ENCODE measurements at regions not wholly inside any gene's neighbourhood (a gene's known extent, or its start where the extent isn't known, plus 50 kb on each side); places are given as distances from the start of the nearest gene placed in this dataset.

- H3K36me3 ChIP-seq = no peaks in the 10 kb centered on the region
Measured at GRCh38 chr17:72560303-72561247, 439.8 kb downstream of the SOX9 start.

DNA sequence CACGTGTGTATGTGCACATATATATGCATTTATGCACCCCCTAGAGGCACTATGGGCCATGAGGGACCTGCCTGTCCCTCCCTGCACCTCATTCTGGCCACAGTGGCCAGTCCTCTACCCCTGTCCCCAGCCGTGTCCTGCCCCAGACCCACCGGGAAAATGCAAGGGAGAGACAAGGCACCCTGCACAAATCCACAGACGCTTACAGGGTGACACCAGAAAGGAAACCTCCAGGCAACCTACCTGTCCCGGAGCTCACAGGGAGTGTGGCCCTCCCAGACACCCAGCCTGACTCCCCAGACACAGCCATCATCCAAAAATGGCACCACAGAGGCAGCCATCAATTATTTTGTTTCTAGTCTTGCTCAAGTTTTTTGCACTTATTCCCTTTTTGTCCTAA is 440.4 kb downstream of the SOX9 start:
- Histone ChIP-seq H3K27me3 (no peaks in the 10 kb centered on the region), H3K4me1 (no peaks in the 10 kb centered on the region), H3K9me3 (no peaks in the 10 kb centered on the region), H3K36me3 (no peaks in the 10 kb centered on the region), H3K4me3 (ENCODE audit: low read depth, low read length) (no peak overlapping the region)
- no peak for TF ChIP-seq CTCF (IDR thresholded peaks at IDR 0.05; ENCODE audit: low read depth, low read length)
- no peak for DNase-seq

More at GRCh38 chr17:72560303-72561247, 439.8 kb downstream of the SOX9 start:
- no peaks in the 10 kb centered on the region for H3K9me3 ChIP-seq
- DNase-seq = peak; percentile 57
- H3K4me1 ChIP-seq = no peaks in the 10 kb centered on the region
- TF ChIP-seq CTCF (IDR thresholded peaks at IDR 0.05; ENCODE audit: low read depth, low read length) = peak; percentile 89
- H3K27me3 ChIP-seq = no peaks in the 10 kb centered on the region
- no peak overlapping the region for H3K4me3 ChIP-seq (ENCODE audit: low read depth, low read length)

GRCh38 chr17:72561680-72562079 is 440.9 kb downstream of the SOX9 start:
- no peak for TF ChIP-seq CTCF (IDR thresholded peaks at IDR 0.05; ENCODE audit: low read depth, low read length)
- Histone ChIP-seq H3K9me3 (no peaks in the 10 kb centered on the region), H3K4me1 (peaks cover 2% of the 10 kb centered on the region), H3K4me3 (ENCODE audit: low read depth, low read length) (no peak overlapping the region), H3K27me3 (no peaks in the 10 kb centered on the region), H3K36me3 (no peaks in the 10 kb centered on the region)
- no peak for DNase-seq

DNA sequence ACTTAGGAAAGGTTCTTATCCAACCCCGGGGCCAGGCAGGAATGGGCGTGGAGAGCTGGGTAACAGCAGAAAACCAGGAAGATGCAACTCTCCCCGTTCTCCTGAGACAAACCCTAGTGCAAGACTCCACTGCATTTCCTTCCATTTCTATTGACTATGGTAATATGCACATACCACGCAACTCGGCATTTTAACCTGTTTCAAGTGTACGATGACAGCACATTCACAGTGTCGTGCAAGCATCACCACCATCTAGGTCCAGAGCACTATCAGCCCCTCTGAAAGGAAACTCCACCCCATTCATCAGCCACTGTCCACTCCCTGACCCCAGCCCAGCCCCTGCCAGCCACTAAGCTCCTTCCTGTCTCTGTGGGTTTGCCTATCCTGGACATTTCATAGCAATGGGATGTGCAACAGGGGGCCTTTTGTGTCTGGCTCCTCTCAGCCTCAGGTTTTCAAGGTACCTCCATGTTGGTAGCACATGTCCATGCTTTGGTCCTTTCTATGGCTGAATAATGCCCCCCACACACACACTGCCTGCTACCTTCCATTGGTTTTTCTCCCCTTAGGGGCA is 441.9 kb downstream of the SOX9 start:
- Histone ChIP-seq H3K27me3 (no peaks in the 10 kb centered on the region), H3K9me3 (no peaks in the 10 kb centered on the region), H3K36me3 (no peaks in the 10 kb centered on the region), H3K4me1 (peaks cover 13% of the 10 kb centered on the region), H3K4me3 (ENCODE audit: low read depth, low read length) (no peak overlapping the region)
- no peak for TF ChIP-seq CTCF (IDR thresholded peaks at IDR 0.05; ENCODE audit: low read depth, low read length)
- DNase-seq = no peak

GRCh38 chr17:72563952-72564351 is 443.1 kb downstream of the SOX9 start:
- DNase-seq = no peak
- no peak overlapping the region for H3K4me3 ChIP-seq (ENCODE audit: low read depth, low read length)
- TF ChIP-seq CTCF (IDR thresholded peaks at IDR 0.05; ENCODE audit: low read depth, low read length) = no peak
- no peaks in the 10 kb centered on the region; the same call in 1 of the 2 replicates for H3K9me3 ChIP-seq
- no peaks in the 10 kb centered on the region for H3K36me3 ChIP-seq
- no peaks in the 10 kb centered on the region for H3K27me3 ChIP-seq
- peaks cover 22% of the 10 kb centered on the region for H3K4me1 ChIP-seq

DNA sequence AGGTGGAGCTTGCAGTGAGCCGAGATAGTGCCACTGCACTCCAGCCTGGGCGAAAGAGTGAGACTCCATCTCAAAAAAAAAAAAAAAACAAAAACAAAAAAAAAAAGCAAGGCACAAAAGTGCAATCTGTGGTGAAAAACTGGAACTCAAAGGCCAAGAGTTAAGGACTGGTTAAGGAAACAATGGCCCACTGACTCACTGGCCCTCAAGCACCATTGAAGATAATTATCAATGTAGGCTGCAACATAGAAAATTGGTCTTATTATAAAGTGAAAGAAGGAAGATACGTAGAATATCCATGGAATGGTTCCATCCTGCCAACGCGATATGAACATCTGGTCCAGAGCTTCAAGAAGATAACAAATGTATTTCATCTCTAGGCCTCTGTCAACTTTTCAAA is 444.2 kb downstream of the SOX9 start:
- no peak for DNase-seq
- H3K27me3 ChIP-seq = no peaks in the 10 kb centered on the region
- H3K36me3 ChIP-seq = no peaks in the 10 kb centered on the region
- TF ChIP-seq CTCF (IDR thresholded peaks at IDR 0.05; ENCODE audit: low read depth, low read length) = no peak
- no peak overlapping the region for H3K4me3 ChIP-seq (ENCODE audit: low read depth, low read length)
- peaks cover 27% of the 10 kb centered on the region for H3K4me1 ChIP-seq
- no peaks in the 10 kb centered on the region; the same call in 1 of the 2 replicates for H3K9me3 ChIP-seq

Measured in BE2C (cell line).